ENCODE measurements at regions not wholly inside any gene's neighbourhood (a gene's known extent, or its start where the extent isn't known, plus 50 kb on each side); places are given as distances from the start of the nearest gene placed in this dataset.

DNA sequence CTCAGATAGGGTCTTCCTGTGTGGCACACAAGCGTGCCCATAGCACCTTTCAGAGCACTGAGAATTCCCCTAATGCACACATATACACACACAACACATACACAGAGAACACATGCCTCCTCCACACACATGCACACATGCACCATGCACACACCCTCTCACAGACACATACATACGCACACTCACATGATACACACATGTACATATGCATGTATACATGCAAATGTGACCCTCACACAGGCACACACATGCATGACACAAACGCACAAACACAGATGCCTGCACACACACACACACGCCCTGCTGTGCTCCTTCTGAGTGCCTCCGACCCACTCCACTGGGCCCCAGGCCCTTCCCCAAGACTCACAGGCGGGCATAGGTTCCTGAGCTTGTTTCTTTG lies 251.0 kb downstream of the PTPRU start:
- ChIA-PET POLR2A (no interaction called here), CTCF (no interaction called here)
- Histone ChIP-seq H3K4me1 (no peaks in the 10 kb centered on the region), H3K36me3 (ENCODE audit: control insufficient read depth, insufficient read depth, low read length) (no peaks in the 10 kb centered on the region), H3K9me3 (no peaks in the 10 kb centered on the region), H3K27me3 (replicated peaks; ENCODE audit: control insufficient read depth, insufficient read depth, low read length) (no peaks in the 10 kb centered on the region), H3K4me3 (ENCODE audit: low read depth, low read length) (no peak overlapping the region)
- no peak overlapping the region for H3K4me3 Mint-ChIP-seq (ENCODE audit: unreplicated experiment)
- intact Hi-C loops (cut with micrococcal nuclease; ENCODE audit: unreplicated experiment) = no loop called here
- no peaks in the 10 kb centered on the region for H3K9me3 Mint-ChIP-seq (ENCODE audit: unreplicated experiment)
- no peak for DNase-seq
- no TSS peak for BruUV-seq (replicated peaks)
- H3K27ac Mint-ChIP-seq (ENCODE audit: unreplicated experiment) = no peak overlapping the region
- peaks cover 7% of the 10 kb centered on the region for H3K27me3 Mint-ChIP-seq (ENCODE audit: insufficient read depth, unreplicated experiment)
- TF ChIP-seq, protein P1, sequence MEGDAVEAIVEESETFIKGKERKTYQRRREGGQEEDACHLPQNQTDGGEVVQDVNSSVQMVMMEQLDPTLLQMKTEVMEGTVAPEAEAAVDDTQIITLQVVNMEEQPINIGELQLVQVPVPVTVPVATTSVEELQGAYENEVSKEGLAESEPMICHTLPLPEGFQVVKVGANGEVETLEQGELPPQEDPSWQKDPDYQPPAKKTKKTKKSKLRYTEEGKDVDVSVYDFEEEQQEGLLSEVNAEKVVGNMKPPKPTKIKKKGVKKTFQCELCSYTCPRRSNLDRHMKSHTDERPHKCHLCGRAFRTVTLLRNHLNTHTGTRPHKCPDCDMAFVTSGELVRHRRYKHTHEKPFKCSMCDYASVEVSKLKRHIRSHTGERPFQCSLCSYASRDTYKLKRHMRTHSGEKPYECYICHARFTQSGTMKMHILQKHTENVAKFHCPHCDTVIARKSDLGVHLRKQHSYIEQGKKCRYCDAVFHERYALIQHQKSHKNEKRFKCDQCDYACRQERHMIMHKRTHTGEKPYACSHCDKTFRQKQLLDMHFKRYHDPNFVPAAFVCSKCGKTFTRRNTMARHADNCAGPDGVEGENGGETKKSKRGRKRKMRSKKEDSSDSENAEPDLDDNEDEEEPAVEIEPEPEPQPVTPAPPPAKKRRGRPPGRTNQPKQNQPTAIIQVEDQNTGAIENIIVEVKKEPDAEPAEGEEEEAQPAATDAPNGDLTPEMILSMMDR (IDR thresholded peaks at IDR 0.05; ENCODE audit: insufficient read depth in 1 of 2, low read depth in 1 of 2, low read length in 1 of 2, severe bottlenecking in 1 of 2, unreplicated experiment in 1 of 2) = no peak
- no peaks in the 10 kb centered on the region for H3K4me1 Mint-ChIP-seq (ENCODE audit: low read depth, unreplicated experiment)
- no peaks in the 10 kb centered on the region for H3K36me3 Mint-ChIP-seq (ENCODE audit: insufficient read depth, unreplicated experiment)

DNA sequence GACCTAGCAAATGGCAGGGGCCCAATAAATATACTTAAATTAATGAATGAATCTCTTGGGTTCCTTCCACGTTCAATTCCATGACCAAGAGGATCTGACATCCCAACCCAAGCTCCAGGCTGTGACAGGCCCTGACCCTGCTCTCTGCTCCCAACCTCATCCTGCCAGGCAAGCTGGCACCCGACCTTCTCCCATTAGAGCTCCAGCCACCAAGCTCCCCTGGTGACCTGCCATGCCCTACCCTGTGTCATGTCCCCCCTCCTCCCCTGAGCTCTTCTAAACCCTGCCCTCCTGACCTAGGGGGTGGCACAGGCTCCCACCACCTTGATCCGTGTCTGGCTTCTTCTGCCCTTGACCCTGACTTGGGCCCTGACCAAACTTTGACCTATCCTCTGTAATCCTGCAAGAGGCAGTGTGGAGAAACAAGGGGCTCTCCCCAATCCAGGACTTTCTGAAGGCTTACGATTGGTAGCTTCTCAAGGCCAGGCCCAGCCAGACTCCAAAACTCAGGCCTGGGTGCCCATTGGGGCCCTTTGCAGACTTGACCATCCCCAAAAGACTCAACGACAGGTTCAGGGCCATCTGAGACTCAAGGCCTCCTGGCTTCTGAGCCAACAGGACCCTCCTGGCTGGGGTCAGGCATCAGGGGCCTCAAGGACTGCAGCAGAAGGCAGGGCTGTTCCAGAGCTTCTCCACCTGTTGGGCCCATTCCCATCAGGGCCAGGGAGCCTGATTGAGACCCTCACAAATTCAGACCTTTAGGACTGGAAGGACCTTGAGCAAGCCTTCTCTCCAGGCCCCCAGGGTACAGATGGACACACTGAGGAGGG lies 249.0 kb downstream of the PTPRU start:
- intact Hi-C loops (cut with micrococcal nuclease; ENCODE audit: unreplicated experiment) = no loop called here
- H3K36me3 ChIP-seq (ENCODE audit: control insufficient read depth, insufficient read depth, low read length) = no peaks in the 10 kb centered on the region
- TF ChIP-seq, protein P1 (IDR thresholded peaks at IDR 0.05; ENCODE audit: insufficient read depth in 1 of 2, low read depth in 1 of 2, low read length in 1 of 2, severe bottlenecking in 1 of 2, unreplicated experiment in 1 of 2) = no peak
- no peaks in the 10 kb centered on the region for H3K27me3 ChIP-seq (replicated peaks; ENCODE audit: control insufficient read depth, insufficient read depth, low read length)
- no peaks in the 10 kb centered on the region for H3K4me1 ChIP-seq
- DNase-seq = no peak
- Mint-ChIP-seq H3K36me3 (ENCODE audit: insufficient read depth, unreplicated experiment) (no peaks in the 10 kb centered on the region), H3K4me1 (ENCODE audit: low read depth, unreplicated experiment) (no peaks in the 10 kb centered on the region), H3K27me3 (ENCODE audit: insufficient read depth, unreplicated experiment) (peaks cover 7% of the 10 kb centered on the region), H3K9me3 (ENCODE audit: unreplicated experiment) (no peaks in the 10 kb centered on the region), H3K27ac (ENCODE audit: unreplicated experiment) (no peak overlapping the region), H3K4me3 (ENCODE audit: unreplicated experiment) (no peak overlapping the region)
- H3K9me3 ChIP-seq = no peaks in the 10 kb centered on the region
- no TSS peak for BruUV-seq (replicated peaks)
- no peak overlapping the region for H3K4me3 ChIP-seq (ENCODE audit: low read depth, low read length)
- CTCF ChIA-PET = no interaction called here
- POLR2A ChIA-PET = no interaction called here

DNA sequence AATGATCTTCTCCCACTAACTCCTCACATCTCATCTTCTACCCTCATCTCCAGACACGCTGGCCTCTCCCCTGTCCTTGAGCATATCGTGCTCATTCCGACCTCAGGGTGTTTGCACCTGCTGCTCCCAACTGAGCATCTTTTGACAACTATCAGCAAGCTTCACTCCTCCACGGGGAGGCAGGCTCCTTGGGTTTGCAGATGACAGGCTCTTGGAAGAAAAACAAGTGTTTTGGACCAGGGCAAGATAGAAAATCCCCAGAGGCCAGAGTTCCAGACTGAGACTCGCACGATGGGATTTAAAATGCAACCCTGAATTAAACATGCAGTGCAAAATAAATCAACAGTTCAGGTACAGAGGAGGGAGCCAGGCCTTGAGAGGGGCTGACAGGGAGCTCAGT lies 246.7 kb downstream of the PTPRU start:
- H3K27me3 Mint-ChIP-seq (ENCODE audit: insufficient read depth, unreplicated experiment) = peaks cover 7% of the 10 kb centered on the region
- H3K36me3 ChIP-seq (ENCODE audit: control insufficient read depth, insufficient read depth, low read length) = no peaks in the 10 kb centered on the region
- H3K9me3 ChIP-seq = no peaks in the 10 kb centered on the region
- ChIA-PET CTCF (interaction anchor here (0.5 kb wide), 1 partner anchor 300 kb away, joined by 3 read pairs; no protein-coding TSS in a partner anchor), POLR2A (no interaction called here)
- DNase-seq = no peak
- no peaks in the 10 kb centered on the region for H3K36me3 Mint-ChIP-seq (ENCODE audit: insufficient read depth, unreplicated experiment)
- H3K4me1 Mint-ChIP-seq (ENCODE audit: low read depth, unreplicated experiment) = no peaks in the 10 kb centered on the region
- no peak overlapping the region for H3K4me3 ChIP-seq (ENCODE audit: low read depth, low read length)
- no peaks in the 10 kb centered on the region for H3K27me3 ChIP-seq (replicated peaks; ENCODE audit: control insufficient read depth, insufficient read depth, low read length)
- no TSS peak for BruUV-seq (replicated peaks)
- intact Hi-C loops (cut with micrococcal nuclease; ENCODE audit: unreplicated experiment) = no loop called here
- no peak overlapping the region for H3K4me3 Mint-ChIP-seq (ENCODE audit: unreplicated experiment)
- H3K27ac Mint-ChIP-seq (ENCODE audit: unreplicated experiment) = no peak overlapping the region
- no peaks in the 10 kb centered on the region for H3K9me3 Mint-ChIP-seq (ENCODE audit: unreplicated experiment)
- TF ChIP-seq, protein P1 (IDR thresholded peaks at IDR 0.05; ENCODE audit: insufficient read depth in 1 of 2, low read depth in 1 of 2, low read length in 1 of 2, severe bottlenecking in 1 of 2, unreplicated experiment in 1 of 2) = no peak
- no peaks in the 10 kb centered on the region for H3K4me1 ChIP-seq
